ENCODE measurements at regions not wholly inside any gene's neighbourhood (a gene's known extent, or its start where the extent isn't known, plus 50 kb on each side); places are given as distances from the start of the nearest gene placed in this dataset.
A peak's percentile ranks its signal among the peaks of the same experiment; 100 is the strongest.

GRCh38 chr4:31390849-31391248 is 670.7 kb downstream of the PCDH7 start:
- Mint-ChIP-seq H3K4me1 (ENCODE audit: unreplicated experiment) (peaks cover 40% of the 10 kb centered on the region), H3K9me3 (ENCODE audit: unreplicated experiment) (no peaks in the 10 kb centered on the region), H3K27ac (ENCODE audit: unreplicated experiment) (peak overlapping the region; percentile 60), H3K4me3 (ENCODE audit: unreplicated experiment) (no peak overlapping the region), H3K27me3 (ENCODE audit: unreplicated experiment) (no peaks in the 10 kb centered on the region), H3K36me3 (ENCODE audit: unreplicated experiment) (peaks cover 2% of the 10 kb centered on the region)
- no peak for TF ChIP-seq CTCF (IDR thresholded peaks at IDR 0.05)
- DNase-seq (ENCODE audit: extremely low spot score, unreplicated experiment): no peak

- H3K9me3 Mint-ChIP-seq (ENCODE audit: unreplicated experiment): no peaks in the 10 kb centered on the region
- H3K36me3 Mint-ChIP-seq (ENCODE audit: unreplicated experiment): peaks cover 2% of the 10 kb centered on the region
- DNase-seq (ENCODE audit: extremely low spot score, unreplicated experiment): no peak
- no peaks in the 10 kb centered on the region for H3K27me3 Mint-ChIP-seq (ENCODE audit: unreplicated experiment)
- no peak for TF ChIP-seq CTCF (IDR thresholded peaks at IDR 0.05)
- H3K27ac Mint-ChIP-seq (ENCODE audit: unreplicated experiment): peak overlapping the region; percentile 6
- peaks cover 40% of the 10 kb centered on the region for H3K4me1 Mint-ChIP-seq (ENCODE audit: unreplicated experiment)
- no peak overlapping the region for H3K4me3 Mint-ChIP-seq (ENCODE audit: unreplicated experiment)
These were observed 671.8 kb downstream of the PCDH7 start for GRCh38 chr4:31391976-31392375.

GRCh38 chr4:31392923-31393322 is 672.8 kb downstream of the PCDH7 start:
- Mint-ChIP-seq H3K4me3 (ENCODE audit: unreplicated experiment) (no peak overlapping the region), H3K36me3 (ENCODE audit: unreplicated experiment) (peaks cover 2% of the 10 kb centered on the region), H3K9me3 (ENCODE audit: unreplicated experiment) (no peaks in the 10 kb centered on the region), H3K4me1 (ENCODE audit: unreplicated experiment) (peaks cover 40% of the 10 kb centered on the region), H3K27me3 (ENCODE audit: unreplicated experiment) (no peaks in the 10 kb centered on the region), H3K27ac (ENCODE audit: unreplicated experiment) (peak overlapping the region; percentile 73)
- no peak for DNase-seq (ENCODE audit: extremely low spot score, unreplicated experiment)
- TF ChIP-seq CTCF (IDR thresholded peaks at IDR 0.05): no peak

GRCh38 chr4:31408121-31408520 is 688.0 kb downstream of the PCDH7 start:
- Mint-ChIP-seq H3K4me3 (ENCODE audit: unreplicated experiment) (no peak overlapping the region), H3K27ac (ENCODE audit: unreplicated experiment) (peak overlapping the region; percentile 28), H3K4me1 (ENCODE audit: unreplicated experiment) (peaks cover 21% of the 10 kb centered on the region), H3K9me3 (ENCODE audit: unreplicated experiment) (no peaks in the 10 kb centered on the region), H3K36me3 (ENCODE audit: unreplicated experiment) (no peaks in the 10 kb centered on the region), H3K27me3 (ENCODE audit: unreplicated experiment) (no peaks in the 10 kb centered on the region)
- DNase-seq (ENCODE audit: extremely low spot score, unreplicated experiment): no peak
- no peak for TF ChIP-seq CTCF (IDR thresholded peaks at IDR 0.05)

GRCh38 chr4:31411565-31411964 is 691.4 kb downstream of the PCDH7 start:
- DNase-seq (ENCODE audit: extremely low spot score, unreplicated experiment): no peak
- H3K27ac Mint-ChIP-seq (ENCODE audit: unreplicated experiment): no peak overlapping the region
- TF ChIP-seq CTCF (IDR thresholded peaks at IDR 0.05): no peak
- H3K9me3 Mint-ChIP-seq (ENCODE audit: unreplicated experiment): no peaks in the 10 kb centered on the region
- H3K4me3 Mint-ChIP-seq (ENCODE audit: unreplicated experiment): no peak overlapping the region
- H3K36me3 Mint-ChIP-seq (ENCODE audit: unreplicated experiment): no peaks in the 10 kb centered on the region
- H3K4me1 Mint-ChIP-seq (ENCODE audit: unreplicated experiment): peaks cover 19% of the 10 kb centered on the region
- H3K27me3 Mint-ChIP-seq (ENCODE audit: unreplicated experiment): no peaks in the 10 kb centered on the region
